NCI-H2107 treated with DMSO at 0.1 percent for 48 hours (cell line): ENCODE measurements at regions not wholly inside any gene's neighbourhood (a gene's known extent, or its start where the extent isn't known, plus 50 kb on each side); places are given as distances from the start of the nearest gene placed in this dataset.

ENCODE experiments used
- DNase-seq: peaks from one replicate; lab custom pipeline; 2025; ENCODE audit not compliant: unreplicated experiment; lab: John Stamatoyannopoulos, UW

DNA sequence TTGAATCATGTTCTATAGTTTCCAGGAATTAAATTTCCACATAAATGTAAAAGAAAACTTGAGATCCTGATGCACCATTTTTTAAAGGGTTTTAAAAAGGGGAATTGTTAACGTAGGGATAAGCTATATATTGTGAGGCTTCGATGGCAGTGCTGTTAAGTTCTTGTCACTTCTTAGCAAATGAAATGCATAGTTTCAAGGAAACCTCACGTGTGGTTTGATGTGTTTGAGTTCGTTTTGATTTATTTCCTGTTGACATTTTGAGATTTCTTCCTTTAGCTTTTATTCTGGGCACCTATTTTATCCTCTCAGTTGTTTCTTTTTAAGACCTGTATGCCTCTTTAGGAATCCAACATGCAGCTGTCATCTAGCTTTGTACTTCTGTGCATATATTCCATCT lies 301.0 kb downstream of the DOCK8 start:
- DNase-seq = no peak

- DNase-seq = no peak
These were observed 303.3 kb downstream of the DOCK8 start for GRCh38 chr9:517993-518392.

GRCh38 chr9:518540-518939 lies 303.9 kb downstream of the DOCK8 start:
- no peak for DNase-seq

DNA sequence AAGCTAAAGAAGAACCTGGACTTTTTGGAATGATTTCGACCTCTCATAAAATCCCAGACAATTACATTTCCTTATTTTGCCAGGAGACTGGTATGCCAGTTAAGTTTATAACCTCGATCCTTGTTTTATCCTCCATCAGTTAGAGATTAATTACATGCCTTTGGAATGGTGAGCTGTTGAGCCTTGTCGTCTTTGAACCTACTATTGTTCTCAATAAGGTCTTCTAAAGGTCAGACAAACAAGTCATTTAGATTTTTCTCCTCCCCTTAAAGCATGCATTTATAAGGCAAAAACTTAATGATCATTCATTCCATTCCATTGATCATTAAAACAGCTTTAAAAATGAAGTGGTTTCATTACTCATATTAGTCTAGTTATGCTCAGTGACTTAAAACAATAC lies 304.9 kb downstream of the DOCK8 start:
- DNase-seq = no peak

DNA sequence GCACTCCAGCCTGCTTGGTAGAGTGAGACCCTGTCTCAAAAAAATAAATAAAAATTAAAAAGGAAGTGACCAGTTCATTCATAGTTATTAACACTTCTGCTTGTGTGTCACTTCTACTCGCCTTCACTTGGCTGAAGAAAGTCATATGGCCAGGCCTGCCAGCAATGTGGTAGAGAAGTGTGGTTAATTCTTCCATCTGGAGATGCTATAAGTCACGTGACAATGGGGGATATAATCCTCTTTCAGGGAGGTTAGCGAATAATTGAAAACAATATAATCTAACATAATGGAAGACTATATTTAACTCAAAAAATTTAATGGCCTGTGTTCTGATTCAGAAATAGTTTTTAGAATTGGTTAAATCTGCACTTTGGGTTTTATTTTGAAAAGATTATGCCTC lies 305.6 kb downstream of the DOCK8 start:
- DNase-seq = no peak

GRCh38 chr9:522190-522589 lies 307.5 kb downstream of the DOCK8 start:
- DNase-seq = no peak

DNA sequence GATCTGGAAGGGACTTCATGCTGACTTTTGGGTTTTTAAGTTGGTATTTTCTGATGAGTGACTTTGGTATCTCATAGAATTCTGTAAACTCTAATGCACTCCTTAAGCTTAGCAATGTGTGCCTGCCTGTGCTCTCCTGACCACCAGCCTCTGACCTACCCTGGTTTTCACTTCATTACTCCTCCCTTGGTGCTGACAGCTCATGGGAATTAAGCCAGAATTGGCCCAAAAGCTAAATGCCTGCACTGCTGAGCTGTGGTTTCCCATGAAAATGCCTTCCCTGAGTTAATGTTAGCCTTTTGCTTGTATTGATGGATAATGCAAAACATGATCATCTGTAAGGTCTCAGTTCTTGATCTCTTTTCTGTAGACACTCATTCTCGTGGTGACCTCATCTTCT lies 308.0 kb downstream of the DOCK8 start:
- no peak for DNase-seq

DNA sequence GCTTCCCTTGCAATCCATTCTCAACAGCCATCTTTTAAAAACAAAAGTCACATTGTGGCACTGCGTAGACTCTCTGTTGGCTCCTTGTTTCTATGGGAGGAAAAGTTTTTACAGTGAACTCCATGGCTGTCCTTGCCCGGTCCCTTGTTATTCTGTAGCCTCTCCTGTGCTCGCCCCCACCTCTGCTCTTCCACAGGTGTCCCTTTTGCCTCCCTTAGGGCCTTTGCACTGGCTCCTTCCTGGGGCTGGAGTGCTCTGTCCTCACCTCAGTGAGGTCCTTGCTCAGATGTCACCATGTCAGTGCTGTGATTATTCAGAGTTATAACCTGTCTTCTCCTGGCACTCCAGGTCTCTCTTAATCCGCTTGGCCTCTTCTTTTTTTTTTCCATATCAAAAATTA lies 308.8 kb downstream of the DOCK8 start:
- no peak for DNase-seq

DNA sequence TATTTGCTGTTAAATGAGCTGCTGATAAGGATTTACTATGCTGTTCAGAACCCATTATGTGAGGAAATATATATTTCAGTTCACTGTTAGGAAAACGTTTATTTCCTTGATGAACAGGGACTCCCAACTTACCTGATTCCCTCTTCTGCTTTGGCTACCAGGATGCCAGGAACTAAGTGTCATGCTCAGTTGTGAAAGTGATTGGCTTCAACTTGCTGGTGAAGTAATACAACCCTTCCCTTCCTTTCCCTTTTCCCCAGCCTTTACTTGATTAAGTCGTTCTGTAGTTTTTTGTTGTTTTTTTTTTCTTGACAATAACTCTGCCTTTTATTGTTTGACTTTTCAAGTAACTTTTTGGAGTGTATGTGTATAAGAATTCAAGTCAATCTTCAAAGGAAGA lies 309.3 kb downstream of the DOCK8 start:
- no peak for DNase-seq

GRCh38 chr9:526904-527591 lies 312.4 kb downstream of the DOCK8 start:
- DNase-seq = no peak

GRCh38 chr9:529731-530130 lies 311.8 kb upstream of the DMRT1 start:
- DNase-seq = no peak

DNA sequence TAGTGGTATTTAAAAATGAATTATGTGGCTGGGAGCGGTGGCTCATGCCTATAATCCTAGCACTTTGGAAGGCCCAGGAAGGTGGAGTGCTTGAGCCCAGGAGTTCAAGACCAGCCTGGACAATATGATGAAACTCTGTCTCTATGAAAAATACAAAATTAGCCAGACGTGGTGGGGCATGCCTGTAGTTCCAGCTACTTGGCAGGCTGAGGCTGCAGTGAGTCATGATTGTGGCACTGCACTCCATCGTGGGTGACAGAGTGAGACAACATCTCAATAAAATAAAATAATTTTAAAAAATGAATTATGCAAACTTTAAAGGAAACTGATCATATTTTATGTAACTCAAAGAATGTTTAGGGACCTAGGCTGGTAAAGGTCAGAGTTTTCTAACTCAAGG lies 310.8 kb upstream of the DMRT1 start:
- no peak for DNase-seq

- no peak for DNase-seq
These were observed 308.8 kb upstream of the DMRT1 start for GRCh38 chr9:532707-533106.

GRCh38 chr9:534886-535285 lies 306.6 kb upstream of the DMRT1 start:
- no peak for DNase-seq

GRCh38 chr9:535356-535755 lies 306.1 kb upstream of the DMRT1 start:
- DNase-seq = no peak

DNA sequence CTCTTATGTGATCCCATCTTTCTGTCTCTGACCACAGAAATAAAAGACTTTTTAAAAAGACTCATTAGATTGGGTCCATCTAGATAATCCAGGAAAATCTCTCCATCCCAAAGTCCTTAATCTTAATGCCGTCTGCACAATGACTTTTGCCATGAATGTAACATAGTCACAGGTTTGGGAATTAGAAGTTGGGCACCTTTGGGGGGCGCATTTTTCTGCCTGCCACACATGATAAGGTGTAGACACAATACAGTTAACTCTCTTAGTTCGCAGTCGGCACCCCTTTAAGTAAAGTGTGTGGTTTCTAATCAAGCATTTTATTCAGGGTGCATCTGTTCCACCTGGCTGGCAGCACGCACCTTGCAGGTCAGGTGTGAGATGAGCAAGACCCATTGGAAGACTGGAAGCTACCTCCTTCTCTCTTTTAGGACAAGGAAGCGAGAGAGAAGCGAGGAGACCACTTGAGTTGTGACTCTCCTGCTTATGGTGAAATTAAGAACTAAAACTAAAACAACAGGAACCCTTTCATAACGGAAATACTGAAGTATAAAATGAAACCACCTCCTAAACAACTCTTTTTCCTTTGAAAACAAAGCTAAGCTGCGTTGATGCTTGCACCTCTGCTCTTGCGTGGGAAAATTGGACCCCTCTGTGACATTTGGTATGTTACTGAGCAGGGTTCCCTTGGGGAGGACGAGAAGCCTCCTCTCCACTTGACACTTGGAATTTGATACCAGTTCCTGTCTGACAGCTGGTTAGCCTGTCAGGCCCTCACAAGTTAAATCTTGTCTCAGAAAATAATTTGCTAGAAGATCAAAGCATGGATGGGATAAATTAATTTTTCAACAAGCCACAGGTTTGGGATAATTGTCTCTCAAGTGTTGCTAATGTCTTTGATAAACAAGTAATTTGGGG lies 304.6 kb upstream of the DMRT1 start:
- peak; percentile 10 for DNase-seq

GRCh38 chr9:543478-543877 lies 298.0 kb upstream of the DMRT1 start:
- no peak for DNase-seq

- no peak for DNase-seq
These were observed 296.0 kb upstream of the DMRT1 start for GRCh38 chr9:545480-545879.

- no peak for DNase-seq
These were observed 295.3 kb upstream of the DMRT1 start for GRCh38 chr9:546235-546634.

- DNase-seq = no peak
These were observed 294.7 kb upstream of the DMRT1 start for GRCh38 chr9:546797-547223.

DNA sequence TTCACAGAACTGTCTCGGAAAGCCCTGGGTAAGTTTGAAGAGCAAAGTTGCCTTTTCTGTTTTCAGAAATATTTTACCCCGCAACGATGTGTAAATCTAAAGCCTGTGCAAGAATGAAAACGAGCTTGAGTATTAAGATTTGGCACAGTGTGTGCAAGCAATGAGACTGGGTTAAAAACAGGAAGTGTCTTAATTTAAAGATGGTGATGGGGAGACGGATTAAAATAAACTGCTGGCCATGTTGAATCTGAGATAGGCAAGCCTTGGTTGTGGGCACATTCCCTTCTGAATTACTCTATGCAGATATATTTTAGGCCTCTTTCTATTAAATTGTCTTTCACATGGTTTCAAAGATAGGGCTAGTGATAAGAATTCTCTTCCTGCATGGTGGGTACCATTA lies 294.2 kb upstream of the DMRT1 start:
- DNase-seq = no peak

DNA sequence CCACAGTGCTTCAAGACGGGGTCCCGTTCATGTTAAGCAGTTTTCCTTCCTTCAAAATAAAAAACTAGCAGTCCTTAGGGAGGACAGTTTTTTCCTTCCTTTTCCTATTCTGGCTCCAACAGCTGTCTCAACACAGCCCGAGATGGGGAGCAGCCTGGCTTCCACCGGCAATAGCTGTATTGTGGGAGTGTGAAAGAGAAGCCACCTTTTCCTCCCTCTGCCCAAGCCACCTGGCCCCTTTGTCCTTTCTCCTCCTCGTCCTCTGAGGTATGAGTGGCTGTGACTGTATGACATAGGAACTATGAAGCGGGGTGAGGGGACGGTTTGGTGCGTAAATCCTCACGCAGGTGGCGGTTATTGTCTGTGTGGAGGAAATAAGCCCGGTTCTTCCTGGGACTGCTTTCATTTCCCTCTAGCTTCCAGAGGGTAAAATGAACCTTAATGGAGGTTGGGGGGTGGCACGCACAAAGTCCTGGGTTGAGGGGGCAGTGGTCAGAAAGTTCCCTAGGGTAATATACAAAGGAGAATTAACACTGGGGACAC lies 292.0 kb upstream of the DMRT1 start:
- no peak for DNase-seq
